ENCODE measurements at regions not wholly inside any gene's neighbourhood (a gene's known extent, or its start where the extent isn't known, plus 50 kb on each side); places are given as distances from the start of the nearest gene placed in this dataset.
"Not testable (repeated sequence)": the region's sequence is repeated elsewhere in the genome, so short reads cannot be mapped to it uniquely, and the experiment has no call there.

DNA sequence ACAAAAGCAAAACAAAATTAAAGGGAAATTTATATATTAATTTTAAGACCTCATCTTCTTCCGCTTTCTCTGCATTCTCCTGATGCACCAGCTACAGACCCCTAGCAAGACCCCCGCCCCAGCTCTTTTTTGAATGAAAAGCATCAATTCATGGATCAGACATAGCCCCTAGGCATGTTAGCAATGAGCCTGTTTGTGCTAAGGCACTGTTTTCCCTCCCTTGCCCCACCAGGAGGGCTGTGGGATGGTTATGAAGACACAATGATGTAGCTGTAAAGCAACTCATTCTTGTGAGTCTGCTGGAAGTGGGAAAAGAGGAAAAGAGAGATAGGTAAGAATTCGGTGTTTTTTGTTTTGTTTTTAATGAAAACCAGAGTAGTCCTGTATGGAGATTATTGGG, 88.5 kb upstream of the ZBTB18 start:
- no peak overlapping the region for H3K4me3 ChIP-seq
- no peak for DNase-seq (ENCODE audit: low spot score)
- H3K27ac ChIP-seq = no peak overlapping the region
- TF ChIP-seq, protein P1, sequence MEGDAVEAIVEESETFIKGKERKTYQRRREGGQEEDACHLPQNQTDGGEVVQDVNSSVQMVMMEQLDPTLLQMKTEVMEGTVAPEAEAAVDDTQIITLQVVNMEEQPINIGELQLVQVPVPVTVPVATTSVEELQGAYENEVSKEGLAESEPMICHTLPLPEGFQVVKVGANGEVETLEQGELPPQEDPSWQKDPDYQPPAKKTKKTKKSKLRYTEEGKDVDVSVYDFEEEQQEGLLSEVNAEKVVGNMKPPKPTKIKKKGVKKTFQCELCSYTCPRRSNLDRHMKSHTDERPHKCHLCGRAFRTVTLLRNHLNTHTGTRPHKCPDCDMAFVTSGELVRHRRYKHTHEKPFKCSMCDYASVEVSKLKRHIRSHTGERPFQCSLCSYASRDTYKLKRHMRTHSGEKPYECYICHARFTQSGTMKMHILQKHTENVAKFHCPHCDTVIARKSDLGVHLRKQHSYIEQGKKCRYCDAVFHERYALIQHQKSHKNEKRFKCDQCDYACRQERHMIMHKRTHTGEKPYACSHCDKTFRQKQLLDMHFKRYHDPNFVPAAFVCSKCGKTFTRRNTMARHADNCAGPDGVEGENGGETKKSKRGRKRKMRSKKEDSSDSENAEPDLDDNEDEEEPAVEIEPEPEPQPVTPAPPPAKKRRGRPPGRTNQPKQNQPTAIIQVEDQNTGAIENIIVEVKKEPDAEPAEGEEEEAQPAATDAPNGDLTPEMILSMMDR (IDR thresholded peaks at IDR 0.05) = no peak

DNA sequence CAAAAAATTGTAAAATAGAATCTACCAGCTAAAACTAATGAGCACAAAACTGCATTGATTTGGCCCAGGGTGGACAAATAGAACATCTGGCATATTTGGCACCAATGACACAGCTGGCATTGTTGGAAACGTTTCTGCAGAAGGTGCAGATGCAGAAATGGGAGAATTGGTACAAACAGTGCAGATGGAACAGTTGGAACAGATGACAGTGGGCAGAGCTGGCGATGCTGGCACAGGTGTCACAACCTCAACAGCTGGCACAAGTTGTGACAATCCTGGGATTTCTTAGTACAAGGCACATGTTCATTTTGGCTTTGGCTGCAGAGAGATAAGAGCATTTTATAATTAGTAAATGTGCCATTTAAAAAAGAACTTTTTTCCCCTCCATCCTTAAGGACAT, 91.1 kb upstream of the ZBTB18 start:
- Histone ChIP-seq H3K27ac (no peak overlapping the region), H3K4me3 (no peak overlapping the region)
- DNase-seq (ENCODE audit: low spot score) = no peak
- TF ChIP-seq, protein P1 (IDR thresholded peaks at IDR 0.05) = no peak

DNA sequence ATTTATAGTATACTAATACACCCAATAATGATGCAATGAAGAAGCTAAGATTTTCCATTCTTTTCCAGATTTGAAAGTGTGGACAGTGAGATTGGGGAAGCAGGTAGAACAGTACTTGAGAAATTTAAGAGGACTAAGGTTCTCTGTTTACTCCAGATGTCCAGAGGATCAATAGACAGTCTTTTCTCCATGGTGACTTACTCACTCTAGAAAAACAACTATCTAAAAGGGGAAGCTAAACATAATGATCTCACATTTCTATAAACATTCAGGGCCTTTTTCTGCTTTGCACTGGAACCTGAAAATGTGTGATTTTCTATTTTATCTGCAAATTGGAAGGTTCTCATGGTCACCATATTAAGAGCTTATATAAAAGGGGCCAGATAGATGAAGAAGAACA, 93.9 kb upstream of the ZBTB18 start:
- TF ChIP-seq, protein P1 (IDR thresholded peaks at IDR 0.05) = no peak
- DNase-seq (ENCODE audit: low spot score) = no peak
- no peak overlapping the region for H3K4me3 ChIP-seq
- no peak overlapping the region for H3K27ac ChIP-seq

DNA sequence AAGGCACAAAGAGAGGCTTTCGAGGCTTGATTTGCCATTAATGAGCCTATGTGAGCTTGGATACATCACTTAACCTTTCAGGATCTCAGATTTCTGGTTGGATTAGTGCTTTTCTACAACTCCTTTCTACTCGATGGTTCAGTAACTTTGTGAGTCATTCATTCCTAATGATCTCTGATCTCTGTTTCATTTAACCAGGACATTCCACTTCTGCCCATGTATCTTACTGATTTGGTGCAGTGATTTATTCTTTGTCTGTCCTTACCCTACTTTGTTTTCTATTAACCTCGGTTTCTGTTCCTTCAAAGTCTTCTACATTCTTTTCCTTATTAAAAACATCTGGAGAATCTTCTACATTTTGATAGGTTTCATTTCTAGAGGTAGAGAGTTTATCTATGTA, 94.6 kb upstream of the ZBTB18 start:
- H3K27ac ChIP-seq = no peak overlapping the region
- DNase-seq (ENCODE audit: low spot score) = no peak
- TF ChIP-seq, protein P1 (IDR thresholded peaks at IDR 0.05) = no peak
- H3K4me3 ChIP-seq = no peak overlapping the region

DNA sequence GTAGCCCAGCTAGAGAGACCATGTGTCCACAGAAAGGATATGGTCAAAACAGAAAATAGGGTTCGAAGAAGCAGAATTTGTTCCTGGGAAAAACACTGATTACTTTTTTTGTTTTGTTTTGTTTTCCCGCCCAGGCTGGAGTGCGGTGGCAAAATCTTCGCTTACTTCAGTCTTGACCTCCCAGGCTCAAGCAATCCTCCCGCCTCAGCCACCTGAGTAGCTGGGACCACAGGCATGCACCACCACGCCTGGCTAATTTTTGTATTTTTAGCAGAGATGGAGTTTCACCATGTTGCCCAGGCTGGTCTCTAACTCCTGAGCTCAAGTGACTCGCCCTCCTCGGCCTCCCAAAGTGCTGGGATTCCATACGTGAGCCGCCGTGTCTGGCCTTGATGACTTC, 99.9 kb upstream of the ZBTB18 start:
- not testable (repeated sequence) for H3K27ac ChIP-seq; DNase-seq (ENCODE audit: low spot score); H3K4me3 ChIP-seq

DNA sequence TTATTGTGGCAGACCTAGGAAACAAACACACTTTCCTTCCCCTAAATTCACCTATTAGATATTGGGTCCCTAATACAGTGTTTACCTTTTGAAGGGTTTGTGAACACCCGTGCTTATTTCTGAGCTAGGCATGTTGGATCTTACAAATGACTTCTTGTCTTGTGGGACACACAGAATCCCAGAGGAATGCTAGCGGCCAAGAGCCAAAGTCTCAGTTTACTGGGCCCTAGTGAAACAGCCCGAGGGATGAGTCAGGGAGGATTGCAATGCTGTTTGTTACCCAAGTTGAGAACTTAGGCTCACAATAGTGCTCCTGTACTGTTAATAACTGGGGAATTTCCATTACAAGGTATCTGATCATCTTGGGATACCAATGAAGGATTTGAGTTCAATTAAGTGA, 100.1 kb upstream of the AKT3 start:
- H3K4me3 ChIP-seq = no peak overlapping the region
- TF ChIP-seq, protein P1 (IDR thresholded peaks at IDR 0.05) = no peak
- DNase-seq (ENCODE audit: low spot score) = no peak
- H3K27ac ChIP-seq = no peak overlapping the region

DNA sequence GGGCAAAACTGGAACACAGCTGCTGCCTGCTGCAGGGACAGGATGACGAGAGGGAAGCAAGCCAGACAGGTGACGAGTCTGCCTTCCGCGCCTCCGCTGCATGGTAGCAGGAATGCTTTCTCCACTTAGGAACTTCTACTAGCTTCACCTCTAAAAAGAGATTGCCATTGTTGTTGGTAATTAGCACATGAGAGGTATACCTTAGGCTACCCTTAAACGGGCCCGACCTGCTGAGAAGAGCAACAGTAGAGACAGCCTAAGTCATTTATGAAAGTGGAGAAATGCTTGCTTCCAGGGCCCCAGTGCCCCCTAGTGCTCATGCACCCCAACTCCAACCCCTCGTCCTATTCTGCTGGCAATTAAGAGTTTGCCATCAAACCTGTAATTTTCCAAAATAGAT, 96.9 kb upstream of the AKT3 start:
- TF ChIP-seq, protein P1 (IDR thresholded peaks at IDR 0.05) = no peak
- Histone ChIP-seq H3K27ac (no peak overlapping the region), H3K4me3 (no peak overlapping the region)
- no peak for DNase-seq (ENCODE audit: low spot score)

DNA sequence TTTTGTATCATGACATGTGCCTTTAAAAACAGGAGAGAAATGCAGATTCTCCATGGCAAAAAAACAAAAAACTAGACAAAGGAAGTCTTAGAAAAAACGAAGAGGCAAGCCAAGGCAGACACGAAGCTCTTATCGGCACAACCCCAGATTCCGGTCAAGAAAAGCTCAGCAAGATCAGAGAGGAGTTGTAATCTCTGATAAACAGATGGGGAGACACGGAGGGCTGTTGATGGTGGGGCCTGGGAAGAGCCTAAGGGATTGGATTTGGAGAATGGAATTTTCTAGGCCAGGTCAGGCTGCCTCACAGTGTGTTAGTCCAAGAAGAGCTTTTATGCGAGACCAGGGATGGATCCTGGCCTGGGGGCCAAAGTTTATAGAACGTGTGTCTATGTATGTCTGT, 96.2 kb upstream of the AKT3 start:
- Histone ChIP-seq H3K4me3 (no peak overlapping the region), H3K27ac (no peak overlapping the region)
- no peak for DNase-seq (ENCODE audit: low spot score)
- TF ChIP-seq, protein P1 (IDR thresholded peaks at IDR 0.05) = no peak
